Ovary (tissue), 7 donors: ENCODE measurements at regions not wholly inside any gene's neighbourhood (a gene's known extent, or its start where the extent isn't known, plus 50 kb on each side); places are given as distances from the start of the nearest gene placed in this dataset.

Experiments used
- DNase-seq, 5 donors: peaks; one replicate each; pipeline ENCODE4 v3.0.0-alpha.2; 2019 to 2020
- H3K27ac ChIP-seq, 2 donors: fragments of 200-600 bp; one replicate each; pipeline versions ENCODE4 v1.5.1 to v1.8.0; 2019 to 2022
- H3K27me3 ChIP-seq: fragments of 200-600 bp; one replicate; pipeline ENCODE4 v1.8.0; 2022
- H3K36me3 ChIP-seq: fragments of 200-600 bp; sonication (generic); one replicate; pipeline ENCODE4 v1.5.1; 2019
- H3K4me1 ChIP-seq: one replicate; pipeline ENCODE4 v1.8.1; 2013; ENCODE audit warnings: mild to moderate bottlenecking, moderate library complexity; ENCODE audit not compliant: insufficient read depth
- H3K4me3 ChIP-seq: fragments of 200-600 bp; sonication (generic); one replicate; pipeline ENCODE4 v1.5.1; 2017
- H3K9me3 ChIP-seq, 2 donors: fragments of 200-600 bp in 1 of 2; sonication (generic) in 1 of 2; one replicate each; pipeline versions ENCODE4 v1.5.1 to v1.8.1; 2013 to 2019; ENCODE audit warnings: mild to moderate bottlenecking in 1 of 2, moderate library complexity in 1 of 2
- CTCF ChIP-seq, 3 donors: fragments of 450-650 bp in 2 of 3; fragments of 200-600 bp in 1 of 3; IDR thresholded peaks; one replicate each; pipeline versions ENCODE4 v1.5.1 to v1.8.0; 2016 to 2022; ENCODE audit warnings: antibody characterized with exemption in 3 of 3, mild to moderate bottlenecking in 1 of 3
- EP300 ChIP-seq: sonication (generic); formaldehyde crosslinking; IDR thresholded peaks from one replicate; pipeline ENCODE4 v1.6.1; 2017; ENCODE audit warnings: antibody characterized with exemption
- POLR2A ChIP-seq: fragments of 450-650 bp; IDR thresholded peaks from one replicate; pipeline ENCODE4 v1.6.1; 2017; ENCODE audit warnings: antibody characterized with exemption, mild to moderate bottlenecking, moderate library complexity
- WGBS, 3 donors: extraction: QIAGEN DNeasy Blood & Tissue Kit in 1 of 3; methylation state at CpG; one replicate each; pipeline versions ENCODE4 v1.1.5 to v1.1.7; 2013 to 2017; 5-methylcytosine and 5-hydroxymethylcytosine counted together
- intact Hi-C, 4 donors: fragments of 100-400 bp; cut with DNase I; formaldehyde crosslinking; loops; one replicate each; pipeline versions ENCODE4 v1.11.0 to v1.15.1; 2022 to 2023
- donor health status: DM: no; HTN: no; CAD: no; lungs with moderate emphysema.
- donor health status: DM: no; HTN: no; CAD: no.
- donor health status: Bipolar disorder and iron deficiency.
- donor health status: DM: no; HTN: no; CAD: no.
- donor health status: DM: yes; HTN: yes; CAD: no.

GRCh38 chr3:29215948-29216347, 64.9 kb upstream of the RBMS3 start:
- no peak for DNase-seq
- TF ChIP-seq EP300 = no peak
- TF ChIP-seq POLR2A = no peak
- TF ChIP-seq CTCF (IDR thresholded peaks at IDR 0.05) = no peak
- no peaks in the 10 kb centered on the region for H3K27me3 ChIP-seq
- intact Hi-C loops = no loop called here
- H3K27ac ChIP-seq = no peak overlapping the region
- H3K4me1 ChIP-seq = no peaks in the 10 kb centered on the region
- H3K36me3 ChIP-seq = no peaks in the 10 kb centered on the region
- no peak overlapping the region for H3K4me3 ChIP-seq
- no peaks in the 10 kb centered on the region for H3K9me3 ChIP-seq

GRCh38 chr3:29226706-29227105, 54.2 kb upstream of the RBMS3 start:
- Histone ChIP-seq H3K4me1 (no peaks in the 10 kb centered on the region), H3K27me3 (no peaks in the 10 kb centered on the region), H3K36me3 (no peaks in the 10 kb centered on the region), H3K9me3 (no peaks in the 10 kb centered on the region), H3K27ac (no peak overlapping the region), H3K4me3 (no peak overlapping the region)
- no peak for DNase-seq
- no peak for TF ChIP-seq POLR2A
- TF ChIP-seq EP300 = no peak
- TF ChIP-seq CTCF (IDR thresholded peaks at IDR 0.05) = no peak
- intact Hi-C loops = no loop called here
- 4 to 7% (median 5%) methylated on average over 2 of the region's 2 CpGs for WGBS, 3 donors

- H3K4me1 ChIP-seq = no peaks in the 10 kb centered on the region
- no peak for DNase-seq
- intact Hi-C loops = no loop called here
- no peaks in the 10 kb centered on the region for H3K36me3 ChIP-seq
- 2 to 18% (median 8%) methylated on average over 1 of the region's 1 CpG for WGBS, 3 donors
- H3K4me3 ChIP-seq = no peak overlapping the region
- no peaks in the 10 kb centered on the region for H3K27me3 ChIP-seq
- no peak overlapping the region for H3K27ac ChIP-seq
- TF ChIP-seq POLR2A (no peak), CTCF (IDR thresholded peaks at IDR 0.05) (no peak), EP300 (no peak)
- no peaks in the 10 kb centered on the region for H3K9me3 ChIP-seq
Observed at GRCh38 chr3:29227307-29227706, 53.6 kb upstream of the RBMS3 start.
